GM12891 (cell line): ENCODE measurements at regions not wholly inside any gene's neighbourhood (a gene's known extent, or its start where the extent isn't known, plus 50 kb on each side); places are given as distances from the start of the nearest gene placed in this dataset.

Experiments
- PAX5 ChIP-seq: IDR thresholded peaks from 2 replicates; pipeline ENCODE4 v1.6.1; 2011; ENCODE audit warnings: low read length, moderate library complexity, mild to moderate bottlenecking; ENCODE audit not compliant: insufficient read depth, severe bottlenecking
- POLR2A ChIP-seq: IDR thresholded peaks from 2 replicates; pipeline ENCODE4 v1.6.1; 2011; ENCODE audit warnings: low read depth, low read length, control low read depth
- POLR2AphosphoS5 ChIP-seq: IDR thresholded peaks from 2 replicates; pipeline ENCODE4 v1.6.1; 2011; ENCODE audit warnings: low read depth, low read length, control low read depth

DNA sequence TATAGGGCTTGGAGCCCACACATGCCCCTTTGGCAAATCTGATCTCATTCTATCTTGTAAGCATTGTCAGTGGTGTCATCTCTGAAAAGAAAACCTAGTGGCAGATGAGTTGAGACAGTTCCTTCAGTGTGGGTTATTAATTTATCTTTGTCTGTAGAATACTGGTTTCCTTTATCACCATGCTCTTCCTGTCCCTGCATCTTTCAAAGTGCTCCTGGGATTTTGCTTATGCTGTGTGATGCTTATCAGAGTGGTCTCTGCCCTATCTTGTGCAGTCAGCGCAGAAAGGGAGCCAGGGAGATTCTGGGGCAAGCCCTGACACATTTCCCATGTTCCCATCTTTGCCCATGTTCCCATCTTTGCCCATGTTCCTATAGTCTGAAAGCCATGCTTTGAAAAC lies 402.9 kb downstream of the RWDD3 start:
- no peak for TF ChIP-seq POLR2A
- no peak for TF ChIP-seq POLR2AphosphoS5
- no peak for TF ChIP-seq PAX5
